ENCODE measurements at regions not wholly inside any gene's neighbourhood (a gene's known extent, or its start where the extent isn't known, plus 50 kb on each side); places are given as distances from the start of the nearest gene placed in this dataset.
"Not testable (repeated sequence)": the region's sequence is repeated elsewhere in the genome, so short reads cannot be mapped to it uniquely, and the experiment has no call there.

DNA sequence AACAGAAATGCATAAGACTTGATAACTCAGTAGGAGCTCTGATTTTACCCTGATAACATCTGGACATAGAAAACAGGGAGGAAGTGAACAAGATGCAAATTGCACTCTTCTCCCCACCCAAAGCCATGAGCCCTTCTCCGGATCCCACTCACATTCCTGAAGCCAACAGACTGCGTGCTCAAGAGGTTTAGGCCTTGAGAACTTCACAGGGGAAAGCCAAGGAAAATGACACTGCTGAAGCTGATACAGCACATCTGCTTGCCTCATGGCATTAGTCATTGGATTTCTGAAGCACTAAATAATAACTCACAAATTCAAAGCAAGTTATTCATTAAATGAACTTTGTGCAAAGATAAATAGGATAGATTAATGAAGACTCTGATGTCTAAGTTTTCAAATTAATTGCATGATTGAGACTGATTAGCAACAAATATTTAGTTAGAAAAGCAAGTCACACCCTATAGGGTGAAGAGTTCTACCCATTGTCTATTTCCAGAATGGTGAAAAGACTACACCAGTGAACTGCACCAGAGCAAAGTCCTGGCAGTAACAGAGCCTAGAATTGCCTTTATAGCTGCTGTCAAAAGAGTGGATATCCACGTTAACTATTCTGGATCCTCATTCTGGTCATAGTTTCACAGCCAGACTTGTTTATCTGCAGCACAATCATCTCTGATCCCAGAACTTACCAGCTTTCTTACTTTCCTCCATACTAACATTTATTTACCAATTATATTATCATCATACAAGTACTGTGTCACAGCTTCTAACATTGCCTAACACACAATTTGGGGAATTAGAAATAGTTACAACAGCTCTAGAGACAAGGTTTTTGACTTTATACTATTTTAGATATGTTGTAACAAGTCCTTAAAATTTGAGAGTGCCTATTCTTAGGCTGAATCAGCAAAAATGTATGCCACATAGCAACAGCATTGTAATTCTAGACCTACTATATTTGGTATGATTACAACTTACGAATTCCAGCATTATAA is 432.1 kb upstream of the RGMB start:
- H3K4me3 ChIP-seq (ENCODE audit: low read depth in 1 of 3, low read length in 3 of 3): no peak overlapping the region
- no peaks in the 10 kb centered on the region for H3K4me1 ChIP-seq (ENCODE audit: control insufficient read depth in 4 of 4, insufficient read depth in 4 of 4, low read length in 3 of 4)
- TF ChIP-seq EGR1 (IDR thresholded peaks at IDR 0.05; ENCODE audit: low read depth in 2 of 2) (no peak), GABPA (IDR thresholded peaks at IDR 0.05 in 1 of 2, conservative IDR thresholded peaks at IDR 0.05 in 1 of 2) (no peak), HNF4A (conservative IDR thresholded peaks at IDR 0.05) (no peak), SP1 (IDR thresholded peaks at IDR 0.05) (no peak), HNF4G (IDR thresholded peaks at IDR 0.05) (no peak), FOXA2 (IDR thresholded peaks at IDR 0.05) (no peak), YY1 (IDR thresholded peaks at IDR 0.05) (no peak), ATF3 (IDR thresholded peaks at IDR 0.05) (no peak), NR2F2 (IDR thresholded peaks at IDR 0.05) (no peak), TAF1 (conservative IDR thresholded peaks at IDR 0.05) (no peak), RAD21 (IDR thresholded peaks at IDR 0.05) (no peak), JUND (IDR thresholded peaks at IDR 0.05) (no peak), ZBTB33 (IDR thresholded peaks at IDR 0.05) (no peak), RXRA (IDR thresholded peaks at IDR 0.05) (no peak), CTCF (IDR thresholded peaks at IDR 0.05; ENCODE audit: low read depth, low read length, missing input control) (no peak), FOXA1 (IDR thresholded peaks at IDR 0.05) (no peak)
- TF ChIP-seq, protein P1, sequence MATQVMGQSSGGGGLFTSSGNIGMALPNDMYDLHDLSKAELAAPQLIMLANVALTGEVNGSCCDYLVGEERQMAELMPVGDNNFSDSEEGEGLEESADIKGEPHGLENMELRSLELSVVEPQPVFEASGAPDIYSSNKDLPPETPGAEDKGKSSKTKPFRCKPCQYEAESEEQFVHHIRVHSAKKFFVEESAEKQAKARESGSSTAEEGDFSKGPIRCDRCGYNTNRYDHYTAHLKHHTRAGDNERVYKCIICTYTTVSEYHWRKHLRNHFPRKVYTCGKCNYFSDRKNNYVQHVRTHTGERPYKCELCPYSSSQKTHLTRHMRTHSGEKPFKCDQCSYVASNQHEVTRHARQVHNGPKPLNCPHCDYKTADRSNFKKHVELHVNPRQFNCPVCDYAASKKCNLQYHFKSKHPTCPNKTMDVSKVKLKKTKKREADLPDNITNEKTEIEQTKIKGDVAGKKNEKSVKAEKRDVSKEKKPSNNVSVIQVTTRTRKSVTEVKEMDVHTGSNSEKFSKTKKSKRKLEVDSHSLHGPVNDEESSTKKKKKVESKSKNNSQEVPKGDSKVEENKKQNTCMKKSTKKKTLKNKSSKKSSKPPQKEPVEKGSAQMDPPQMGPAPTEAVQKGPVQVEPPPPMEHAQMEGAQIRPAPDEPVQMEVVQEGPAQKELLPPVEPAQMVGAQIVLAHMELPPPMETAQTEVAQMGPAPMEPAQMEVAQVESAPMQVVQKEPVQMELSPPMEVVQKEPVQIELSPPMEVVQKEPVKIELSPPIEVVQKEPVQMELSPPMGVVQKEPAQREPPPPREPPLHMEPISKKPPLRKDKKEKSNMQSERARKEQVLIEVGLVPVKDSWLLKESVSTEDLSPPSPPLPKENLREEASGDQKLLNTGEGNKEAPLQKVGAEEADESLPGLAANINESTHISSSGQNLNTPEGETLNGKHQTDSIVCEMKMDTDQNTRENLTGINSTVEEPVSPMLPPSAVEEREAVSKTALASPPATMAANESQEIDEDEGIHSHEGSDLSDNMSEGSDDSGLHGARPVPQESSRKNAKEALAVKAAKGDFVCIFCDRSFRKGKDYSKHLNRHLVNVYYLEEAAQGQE (IDR thresholded peaks at IDR 0.05): no peak
- TF ChIP-seq, protein P2, sequence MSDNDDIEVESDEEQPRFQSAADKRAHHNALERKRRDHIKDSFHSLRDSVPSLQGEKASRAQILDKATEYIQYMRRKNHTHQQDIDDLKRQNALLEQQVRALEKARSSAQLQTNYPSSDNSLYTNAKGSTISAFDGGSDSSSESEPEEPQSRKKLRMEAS (IDR thresholded peaks at IDR 0.05): no peak
- H3K27ac ChIP-seq (ENCODE audit: low read depth in 1 of 2, low read length in 2 of 2): no peak overlapping the region
- H3K9ac ChIP-seq (ENCODE audit: low read depth in 1 of 2, low read length in 2 of 2): no peak overlapping the region
- WGBS: 66% methylated on average over 4 of the region's 4 CpGs
- H3K9me3 ChIP-seq (ENCODE audit: control insufficient read depth in 4 of 4, low read length in 3 of 4): peaks cover 0 to 3% (median 0%) of the 10 kb centered on the region in 4 donors
- no peaks in the 10 kb centered on the region for H3K27me3 ChIP-seq (ENCODE audit: control insufficient read depth in 4 of 4, insufficient read depth in 4 of 4, low read length in 3 of 4)
- no peaks in the 10 kb centered on the region for H3K36me3 ChIP-seq (ENCODE audit: control insufficient read depth in 4 of 4, insufficient read depth in 3 of 4, low read depth in 1 of 4, low read length in 3 of 4)
- no peak for DNase-seq (ENCODE audit: low spot score)

GRCh38 chr5:98342958-98343660 is 430.4 kb upstream of the RGMB start:
- 89% methylated on average over 22 of the region's 22 CpGs for WGBS
- not testable (repeated sequence) for DNase-seq (ENCODE audit: low spot score); H3K27ac ChIP-seq (ENCODE audit: low read depth in 1 of 2, low read length in 2 of 2); H3K9ac ChIP-seq (ENCODE audit: low read depth in 1 of 2, low read length in 2 of 2); H3K4me3 ChIP-seq (ENCODE audit: low read depth in 1 of 3, low read length in 3 of 3); H3K4me1 ChIP-seq (ENCODE audit: control insufficient read depth in 4 of 4, insufficient read depth in 4 of 4, low read length in 3 of 4); H3K9me3 ChIP-seq (ENCODE audit: control insufficient read depth in 4 of 4, low read length in 3 of 4); H3K27me3 ChIP-seq (ENCODE audit: control insufficient read depth in 4 of 4, insufficient read depth in 4 of 4, low read length in 3 of 4); H3K36me3 ChIP-seq (ENCODE audit: control insufficient read depth in 4 of 4, insufficient read depth in 3 of 4, low read depth in 1 of 4, low read length in 3 of 4)

All from liver (tissue), 8 donors.